Lower leg skin (tissue), 4 donors: ENCODE measurements at regions not wholly inside any gene's neighbourhood (a gene's known extent, or its start where the extent isn't known, plus 50 kb on each side); places are given as distances from the start of the nearest gene placed in this dataset.

Source experiments
- DNase-seq, 2 donors: peaks; one replicate each; pipeline ENCODE4 v3.0.0-alpha.2; 2019; ENCODE audit warnings: low spot score in 2 of 2
- H3K4me3 ChIP-seq: fragments of 200-600 bp; sonication (generic); 2 replicates; pipeline ENCODE4 v1.5.1; 2017; ENCODE audit warnings: mild to moderate bottlenecking, low read depth; ENCODE audit not compliant: poor library complexity, severe bottlenecking
- POLR2A ChIP-seq, 2 donors: fragments of 450-650 bp; IDR thresholded peaks; one replicate each; pipeline ENCODE4 v1.6.1; 2016 to 2017; ENCODE audit warnings: antibody characterized with exemption in 2 of 2, mild to moderate bottlenecking in 1 of 2, moderate library complexity in 1 of 2
- WGBS, 2 donors: methylation state at CpG; one replicate each; pipeline ENCODE4 v1.1.5; 2018; 5-methylcytosine and 5-hydroxymethylcytosine counted together
- intact Hi-C: fragments of 100-400 bp; cut with DNase I; formaldehyde crosslinking; loops from one replicate; pipeline ENCODE4 v1.15.0; 2023; ENCODE audit warnings: low total_unique reads
- TF ChIP-seq, protein P1 (sequence below), 3 donors: fragments of 450-650 bp; IDR thresholded peaks; one replicate each; pipeline ENCODE4 v1.5.1; 2016; ENCODE audit warnings: antibody characterized with exemption in 3 of 3, mild to moderate bottlenecking in 3 of 3, moderate library complexity in 2 of 3

GRCh38 chr2:118696786-118697465 is 150.5 kb downstream of the EN1 start:
- 72 to 81% methylated on average over 6 of the region's 6 CpGs for WGBS, 2 donors
- no peak overlapping the region for H3K4me3 ChIP-seq
- peak in 1 of 2 donors; percentile 63 for DNase-seq
- intact Hi-C loops = no loop called here
- TF ChIP-seq, protein P1, sequence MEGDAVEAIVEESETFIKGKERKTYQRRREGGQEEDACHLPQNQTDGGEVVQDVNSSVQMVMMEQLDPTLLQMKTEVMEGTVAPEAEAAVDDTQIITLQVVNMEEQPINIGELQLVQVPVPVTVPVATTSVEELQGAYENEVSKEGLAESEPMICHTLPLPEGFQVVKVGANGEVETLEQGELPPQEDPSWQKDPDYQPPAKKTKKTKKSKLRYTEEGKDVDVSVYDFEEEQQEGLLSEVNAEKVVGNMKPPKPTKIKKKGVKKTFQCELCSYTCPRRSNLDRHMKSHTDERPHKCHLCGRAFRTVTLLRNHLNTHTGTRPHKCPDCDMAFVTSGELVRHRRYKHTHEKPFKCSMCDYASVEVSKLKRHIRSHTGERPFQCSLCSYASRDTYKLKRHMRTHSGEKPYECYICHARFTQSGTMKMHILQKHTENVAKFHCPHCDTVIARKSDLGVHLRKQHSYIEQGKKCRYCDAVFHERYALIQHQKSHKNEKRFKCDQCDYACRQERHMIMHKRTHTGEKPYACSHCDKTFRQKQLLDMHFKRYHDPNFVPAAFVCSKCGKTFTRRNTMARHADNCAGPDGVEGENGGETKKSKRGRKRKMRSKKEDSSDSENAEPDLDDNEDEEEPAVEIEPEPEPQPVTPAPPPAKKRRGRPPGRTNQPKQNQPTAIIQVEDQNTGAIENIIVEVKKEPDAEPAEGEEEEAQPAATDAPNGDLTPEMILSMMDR (IDR thresholded peaks at IDR 0.05) = no peak
- TF ChIP-seq POLR2A (IDR thresholded peaks at IDR 0.05) = no peak

DNA sequence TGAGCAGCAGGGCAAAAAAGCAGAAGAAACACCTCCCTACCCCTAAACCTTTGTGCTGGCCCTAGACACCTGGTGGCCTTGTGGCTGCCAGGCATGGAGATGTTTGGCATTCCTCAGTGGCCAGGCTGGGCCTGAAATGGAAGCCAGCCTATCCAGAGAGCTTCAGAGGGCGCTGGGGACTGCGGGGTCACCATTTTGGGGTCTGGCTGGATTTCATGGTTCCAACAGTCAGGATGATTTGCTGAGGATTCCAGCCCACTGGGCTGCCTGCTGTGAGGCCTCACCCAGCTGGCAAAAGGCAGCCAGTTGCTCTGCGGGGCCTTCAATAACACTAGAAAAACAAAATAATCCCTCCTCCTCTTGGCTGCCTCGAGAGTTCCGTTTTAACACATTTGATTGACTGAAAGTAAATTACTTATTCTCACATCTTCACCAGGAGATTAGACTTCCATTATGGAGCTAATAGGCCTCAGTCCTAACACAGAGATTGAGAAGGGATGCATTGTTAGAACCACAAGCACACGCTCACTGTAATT is 154.1 kb downstream of the EN1 start:
- no peak for TF ChIP-seq POLR2A (IDR thresholded peaks at IDR 0.05)
- TF ChIP-seq, protein P1 (IDR thresholded peaks at IDR 0.05) = no peak
- H3K4me3 ChIP-seq = no peak overlapping the region
- peak in 1 of 2 donors; percentile 25 for DNase-seq
- intact Hi-C loops = no loop called here
- WGBS, 2 donors = 64% methylated on average over 6 of the region's 6 CpGs

- intact Hi-C loops = no loop called here
- no peak for TF ChIP-seq POLR2A (IDR thresholded peaks at IDR 0.05)
- TF ChIP-seq, protein P1 (IDR thresholded peaks at IDR 0.05) = no peak
- H3K4me3 ChIP-seq = no peak overlapping the region
- peak in 1 of 2 donors; percentile 42 for DNase-seq
- WGBS, 2 donors = 87 to 90% methylated on average over 4 of the region's 4 CpGs
Observed at GRCh38 chr2:118689874-118690273, 157.6 kb downstream of the EN1 start.

GRCh38 chr2:118689456-118689855 is 158.0 kb downstream of the EN1 start:
- 81 to 86% methylated on average over 4 of the region's 4 CpGs for WGBS, 2 donors
- intact Hi-C loops = no loop called here
- TF ChIP-seq, protein P1 (IDR thresholded peaks at IDR 0.05) = no peak
- TF ChIP-seq POLR2A (IDR thresholded peaks at IDR 0.05) = no peak
- peak in 1 of 2 donors; percentile 45 for DNase-seq
- no peak overlapping the region for H3K4me3 ChIP-seq

- intact Hi-C loops = no loop called here
- DNase-seq = peak in 1 of 2 donors; percentile 62
- TF ChIP-seq, protein P1 (IDR thresholded peaks at IDR 0.05) = no peak
- no peak for TF ChIP-seq POLR2A (IDR thresholded peaks at IDR 0.05)
- no peak overlapping the region for H3K4me3 ChIP-seq
- 86 to 92% methylated on average over 6 of the region's 6 CpGs for WGBS, 2 donors
Observed at GRCh38 chr2:118689033-118689432, 158.4 kb downstream of the EN1 start.
